Osteoblast (primary cell): ENCODE measurements at regions not wholly inside any gene's neighbourhood (a gene's known extent, or its start where the extent isn't known, plus 50 kb on each side); places are given as distances from the start of the nearest gene placed in this dataset.

Experiments used
- DNase-seq: peaks from one replicate; pipeline ENCODE4 v3.0.0; 2011; ENCODE audit warnings: low spot score, mixed read lengths; ENCODE audit not compliant: insufficient read length; ENCODE audit errors: missing footprints
- H2AFZ ChIP-seq: 2 replicates; pipeline ENCODE4 v1.6.0; 2011; ENCODE audit warnings: mild to moderate bottlenecking, low read length
- H3K27ac ChIP-seq: 2 replicates; pipeline ENCODE4 v1.5.1; 2011; ENCODE audit warnings: mild to moderate bottlenecking, low read depth, low read length, moderate library complexity
- H3K27me3 ChIP-seq: 2 replicates; pipeline ENCODE4 v1.6.0; 2012; ENCODE audit warnings: mild to moderate bottlenecking, control low read depth, inconsistent platforms, low read length, moderate library complexity; ENCODE audit not compliant: insufficient read depth
- H3K36me3 ChIP-seq: 2 replicates; pipeline ENCODE4 v1.5.1; 2011; ENCODE audit warnings: mild to moderate bottlenecking, low read length, control low read depth, moderate library complexity; ENCODE audit not compliant: insufficient read depth
- H3K4me1 ChIP-seq: 2 replicates; pipeline ENCODE4 v1.5.1; 2011; ENCODE audit warnings: mild to moderate bottlenecking, low read length, control low read depth, moderate library complexity; ENCODE audit not compliant: insufficient read depth
- H3K4me2 ChIP-seq: 2 replicates; pipeline ENCODE4 v1.6.0; 2011; ENCODE audit warnings: mild to moderate bottlenecking, low read length; ENCODE audit not compliant: insufficient read depth
- H3K4me3 ChIP-seq: fragments of 200-600 bp; sonication (generic); 3 replicates; pipeline ENCODE4 v1.5.1; 2012; ENCODE audit warnings: mild to moderate bottlenecking, low read length, inconsistent platforms; ENCODE audit not compliant: insufficient read depth
- H3K79me2 ChIP-seq: 2 replicates; pipeline ENCODE4 v1.6.0; 2012; ENCODE audit warnings: mild to moderate bottlenecking, low read length, control low read depth, inconsistent platforms; ENCODE audit not compliant: insufficient read depth
- H3K9me3 ChIP-seq: 2 replicates; pipeline ENCODE4 v1.5.1; 2011; ENCODE audit warnings: low read depth, low read length, control low read depth
- H4K20me1 ChIP-seq: 2 replicates; pipeline ENCODE4 v1.6.0; 2012; ENCODE audit warnings: mild to moderate bottlenecking, low read length, control low read depth; ENCODE audit not compliant: insufficient read depth
- CTCF ChIP-seq: IDR thresholded peaks from 2 replicates; pipeline ENCODE4 v1.5.1; 2011; ENCODE audit warnings: mild to moderate bottlenecking, low read depth, low read length, moderate library complexity; ENCODE audit errors: extremely low read depth

- no peaks in the 10 kb centered on the region for H3K79me2 ChIP-seq
- TF ChIP-seq CTCF = no peak
- H3K4me3 ChIP-seq = no peak overlapping the region
- DNase-seq = no peak
- no peaks in the 10 kb centered on the region for H3K9me3 ChIP-seq
- no peaks in the 10 kb centered on the region for H3K27me3 ChIP-seq
- no peaks in the 10 kb centered on the region for H3K4me1 ChIP-seq
- H3K4me2 ChIP-seq = no peak overlapping the region
- no peaks in the 10 kb centered on the region for H4K20me1 ChIP-seq
- no peaks in the 10 kb centered on the region for H3K36me3 ChIP-seq
- no peak overlapping the region for H3K27ac ChIP-seq
- H2AFZ ChIP-seq = no peak overlapping the region
Observed at GRCh38 chr3:117565777-117566176, 856.2 kb downstream of the TUSC7 start.

GRCh38 chr3:117566926-117567325 is 857.3 kb downstream of the TUSC7 start:
- Histone ChIP-seq H4K20me1 (no peaks in the 10 kb centered on the region), H3K9me3 (no peaks in the 10 kb centered on the region), H3K4me1 (no peaks in the 10 kb centered on the region), H3K4me3 (no peak overlapping the region), H3K4me2 (no peak overlapping the region), H3K27ac (no peak overlapping the region), H3K36me3 (no peaks in the 10 kb centered on the region), H3K79me2 (no peaks in the 10 kb centered on the region), H2AFZ (no peak overlapping the region), H3K27me3 (no peaks in the 10 kb centered on the region)
- no peak for DNase-seq
- TF ChIP-seq CTCF = no peak

- no peak overlapping the region for H3K4me3 ChIP-seq
- H3K4me2 ChIP-seq = no peak overlapping the region
- H3K79me2 ChIP-seq = no peaks in the 10 kb centered on the region
- H3K27me3 ChIP-seq = no peaks in the 10 kb centered on the region
- no peak for TF ChIP-seq CTCF
- no peak overlapping the region for H3K27ac ChIP-seq
- no peaks in the 10 kb centered on the region for H3K36me3 ChIP-seq
- H2AFZ ChIP-seq = no peak overlapping the region
- no peaks in the 10 kb centered on the region for H3K4me1 ChIP-seq
- DNase-seq = no peak
- no peaks in the 10 kb centered on the region for H3K9me3 ChIP-seq
- H4K20me1 ChIP-seq = no peaks in the 10 kb centered on the region
Observed at GRCh38 chr3:117567382-117567781, 857.8 kb downstream of the TUSC7 start.

GRCh38 chr3:117567906-117568305 is 858.3 kb downstream of the TUSC7 start:
- Histone ChIP-seq H3K4me2 (no peak overlapping the region), H3K4me1 (no peaks in the 10 kb centered on the region), H3K4me3 (no peak overlapping the region), H3K79me2 (no peaks in the 10 kb centered on the region), H2AFZ (no peak overlapping the region), H3K27ac (no peak overlapping the region), H3K27me3 (no peaks in the 10 kb centered on the region), H3K9me3 (no peaks in the 10 kb centered on the region), H4K20me1 (no peaks in the 10 kb centered on the region), H3K36me3 (no peaks in the 10 kb centered on the region)
- DNase-seq = no peak
- TF ChIP-seq CTCF = no peak
